Pancreas (tissue), 10 donors: ENCODE measurements at regions not wholly inside any gene's neighbourhood (a gene's known extent, or its start where the extent isn't known, plus 50 kb on each side); places are given as distances from the start of the nearest gene placed in this dataset.

ENCODE experiments used
- ATAC-seq, 4 donors: fragments of 200-7000 bp; cut with Tn5 transposase; one replicate each; pipeline versions ENCODE4 v1.8.0 to v1.9.1; 2020; ENCODE audit warnings: mild to moderate bottlenecking in 4 of 4, moderate library complexity in 4 of 4
- DNase-seq, 6 donors: peaks; one replicate each; pipeline ENCODE4 v3.0.0-alpha.2; 2020
- FAIRE-seq: peaks from 2 replicates; lab custom pipeline; 2012; peaks lifted over from hg19 to GRCh38; lab: Jason Lieb, UNC
- H3K27ac ChIP-seq, 4 donors: fragments of 200-600 bp; sonication (generic); 1 replicate in 3 of 4; 2 replicates in 1 of 4; pipeline versions ENCODE4 v1.5.0 to v1.8.0; 2020
- H3K27me3 ChIP-seq, 4 donors: fragments of 200-600 bp; one replicate each; pipeline ENCODE4 v1.8.0; 2021
- H3K36me3 ChIP-seq, 3 donors: fragments of 200-600 bp; sonication (generic) in 1 of 3; one replicate each; pipeline versions ENCODE4 v1.5.0 to v1.8.0; 2020 to 2021
- H3K4me1 ChIP-seq, 3 donors: fragments of 200-600 bp; one replicate each; pipeline ENCODE4 v1.8.0; 2021
- H3K4me3 ChIP-seq, 4 donors: fragments of 200-600 bp; sonication (generic) in 2 of 4; one replicate each; pipeline versions ENCODE4 v1.5.0 to v1.8.0; 2020 to 2021
- H3K9me3 ChIP-seq, 4 donors: fragments of 200-600 bp; one replicate each; pipeline ENCODE4 v1.8.0; 2021
- WGBS, 2 donors: extraction: QIAGEN DNeasy Blood & Tissue Kit; methylation state at CpG; one replicate each; pipeline ENCODE4 v1.1.7; 2013; 5-methylcytosine and 5-hydroxymethylcytosine counted together
- intact Hi-C, 3 donors: fragments of 100-400 bp; cut with DNase I; formaldehyde crosslinking; loops; one replicate each; pipeline versions ENCODE4 v1.11.1 to v1.14.2; 2022
- TF ChIP-seq, protein P1 (sequence below), 4 donors: fragments of 200-600 bp; sonication (generic) in 3 of 4; IDR thresholded peaks; one replicate each; pipeline versions ENCODE4 v1.5.0 to v1.8.0; 2021; ENCODE audit warnings: antibody characterized with exemption in 4 of 4
- donor health status: healthy with polysubstance abuse.
- donor health status: DM: no; HTN: no; CAD: no; lungs with moderate emphysema.
- donor health status: DM: no; HTN: no; CAD: no.
- donor health status: control.
- donor health status: control.
- donor health status: Bipolar disorder and iron deficiency.
- donor health status: DM: yes; HTN: yes; CAD: no.
- donor health status: DM: no; HTN: no; CAD: no.
- donor health status: DM: no; HTN: no; CAD: no.
- donor health status: DM: yes; HTN: yes; CAD: no.

DNA sequence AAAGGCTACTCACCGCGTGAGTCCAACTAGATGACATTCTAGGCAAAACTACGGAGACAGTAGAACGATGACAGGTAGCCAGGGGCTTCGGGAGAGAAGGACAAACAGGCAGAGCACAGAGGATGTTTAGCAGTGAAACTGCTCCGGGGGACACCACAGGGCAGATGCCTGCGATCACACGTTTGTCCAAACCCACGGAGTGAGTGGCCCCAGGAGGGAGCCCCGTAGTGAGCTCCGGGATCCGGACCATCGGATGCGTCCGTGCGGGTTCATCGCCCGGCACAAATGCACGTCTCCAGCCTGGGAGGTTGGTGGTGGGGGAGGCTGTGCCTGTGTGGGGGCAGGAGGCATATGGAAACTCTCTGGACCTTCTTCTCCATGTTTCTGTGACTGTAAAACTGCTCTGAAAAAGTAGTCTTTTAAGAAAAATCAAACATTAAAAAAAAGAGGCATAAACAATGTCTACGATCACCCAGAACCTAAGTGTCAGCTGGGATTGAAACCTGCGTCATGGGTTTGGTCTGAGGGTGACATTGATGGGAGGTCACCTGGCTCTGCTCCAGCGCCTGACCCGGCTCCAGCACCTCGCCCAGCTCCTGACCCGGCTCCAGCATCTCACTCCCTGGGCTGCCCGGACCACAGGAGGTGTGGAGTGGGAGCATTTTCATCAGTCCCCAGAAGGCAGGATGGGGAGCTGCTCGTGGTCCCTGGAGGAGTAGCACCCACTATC is 83.0 kb upstream of the CTDP1 start:
- no peak for FAIRE-seq
- 60 to 69% methylated on average over 27 of the region's 27 CpGs for WGBS, 2 donors
- peaks cover 0 to 4% (median 0%) of the 10 kb centered on the region in 4 donors for H3K27me3 ChIP-seq
- DNase-seq, result peak in 3 of 6 donors; percentile 3 to 39 (median 33)
- no peak overlapping the region for H3K27ac ChIP-seq
- intact Hi-C loops, result no loop called here
- H3K9me3 ChIP-seq, result no peaks in the 10 kb centered on the region
- H3K36me3 ChIP-seq, result no peaks in the 10 kb centered on the region
- no peak for ATAC-seq
- no peaks in the 10 kb centered on the region for H3K4me1 ChIP-seq
- H3K4me3 ChIP-seq, result no peak overlapping the region
- TF ChIP-seq, protein P1, sequence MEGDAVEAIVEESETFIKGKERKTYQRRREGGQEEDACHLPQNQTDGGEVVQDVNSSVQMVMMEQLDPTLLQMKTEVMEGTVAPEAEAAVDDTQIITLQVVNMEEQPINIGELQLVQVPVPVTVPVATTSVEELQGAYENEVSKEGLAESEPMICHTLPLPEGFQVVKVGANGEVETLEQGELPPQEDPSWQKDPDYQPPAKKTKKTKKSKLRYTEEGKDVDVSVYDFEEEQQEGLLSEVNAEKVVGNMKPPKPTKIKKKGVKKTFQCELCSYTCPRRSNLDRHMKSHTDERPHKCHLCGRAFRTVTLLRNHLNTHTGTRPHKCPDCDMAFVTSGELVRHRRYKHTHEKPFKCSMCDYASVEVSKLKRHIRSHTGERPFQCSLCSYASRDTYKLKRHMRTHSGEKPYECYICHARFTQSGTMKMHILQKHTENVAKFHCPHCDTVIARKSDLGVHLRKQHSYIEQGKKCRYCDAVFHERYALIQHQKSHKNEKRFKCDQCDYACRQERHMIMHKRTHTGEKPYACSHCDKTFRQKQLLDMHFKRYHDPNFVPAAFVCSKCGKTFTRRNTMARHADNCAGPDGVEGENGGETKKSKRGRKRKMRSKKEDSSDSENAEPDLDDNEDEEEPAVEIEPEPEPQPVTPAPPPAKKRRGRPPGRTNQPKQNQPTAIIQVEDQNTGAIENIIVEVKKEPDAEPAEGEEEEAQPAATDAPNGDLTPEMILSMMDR (IDR thresholded peaks at IDR 0.05), result no peak

- peaks cover 0 to 4% (median 0%) of the 10 kb centered on the region in 4 donors for H3K27me3 ChIP-seq
- FAIRE-seq, result no peak
- no peaks in the 10 kb centered on the region for H3K9me3 ChIP-seq
- H3K4me1 ChIP-seq, result no peaks in the 10 kb centered on the region
- H3K27ac ChIP-seq, result no peak overlapping the region
- TF ChIP-seq, protein P1 (IDR thresholded peaks at IDR 0.05), result no peak
- 59 to 63% methylated on average over 21 of the region's 21 CpGs for WGBS, 2 donors
- DNase-seq, result peak in 3 of 6 donors; percentile 5 to 43 (median 40)
- no peak for ATAC-seq
- intact Hi-C loops, result no loop called here
- H3K36me3 ChIP-seq, result no peaks in the 10 kb centered on the region
- H3K4me3 ChIP-seq, result no peak overlapping the region
Observed at GRCh38 chr18:79597176-79597830, 82.3 kb upstream of the CTDP1 start.

GRCh38 chr18:79597831-79598632 is 81.6 kb upstream of the CTDP1 start:
- intact Hi-C loops, result no loop called here
- DNase-seq (peak in 3 of 6 donors; percentile 10 to 43 (median 37)), ATAC-seq (no peak), FAIRE-seq (no peak)
- Histone ChIP-seq H3K4me1 (no peaks in the 10 kb centered on the region), H3K27ac (no peak overlapping the region), H3K36me3 (no peaks in the 10 kb centered on the region), H3K27me3 (peaks cover 0 to 4% (median 0%) of the 10 kb centered on the region in 4 donors), H3K4me3 (no peak overlapping the region), H3K9me3 (no peaks in the 10 kb centered on the region)
- WGBS, 2 donors, result 55 to 61% methylated on average over 38 of the region's 38 CpGs
- TF ChIP-seq, protein P1 (IDR thresholded peaks at IDR 0.05), result no peak

DNA sequence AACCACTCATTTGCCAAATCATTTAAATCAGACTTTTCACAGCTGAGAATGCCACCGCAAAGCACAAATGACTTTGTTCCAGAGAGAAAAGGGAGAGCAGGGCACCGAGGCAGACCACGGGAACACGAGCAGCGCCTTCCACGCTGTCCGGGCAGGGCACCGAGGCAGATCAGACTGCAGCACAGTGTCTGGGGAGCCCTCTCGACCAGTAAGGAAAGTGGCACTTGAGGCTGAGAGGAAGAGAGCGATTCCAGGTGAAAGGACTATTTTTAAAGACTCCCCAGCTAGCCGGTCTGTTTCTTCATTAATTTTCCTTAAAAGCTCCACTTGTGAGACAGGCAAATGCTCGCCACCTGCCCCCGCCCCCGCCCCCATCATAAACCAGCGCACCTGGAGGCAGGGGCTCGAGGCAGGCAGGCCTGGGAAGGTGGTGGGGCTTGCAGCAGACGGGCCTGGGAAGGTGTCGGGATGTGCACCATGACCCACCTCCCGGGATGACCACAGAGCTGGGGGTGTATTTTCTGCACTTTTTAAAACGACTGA is 80.9 kb upstream of the CTDP1 start:
- 45 to 53% methylated on average over 20 of the region's 20 CpGs for WGBS, 2 donors
- Histone ChIP-seq H3K4me1 (no peaks in the 10 kb centered on the region), H3K4me3 (no peak overlapping the region), H3K27ac (no peak overlapping the region), H3K36me3 (no peaks in the 10 kb centered on the region), H3K9me3 (no peaks in the 10 kb centered on the region), H3K27me3 (peaks cover 0 to 4% (median 0%) of the 10 kb centered on the region in 4 donors)
- intact Hi-C loops, result no loop called here
- no peak for ATAC-seq
- TF ChIP-seq, protein P1 (IDR thresholded peaks at IDR 0.05), result no peak
- peak in 3 of 6 donors; percentile 4 to 28 (median 17) for DNase-seq
- no peak for FAIRE-seq
